Activated T-helper 2 cell treated with anti-CD3 and anti-CD28 coated beads, Interferon-gamma antibody, Interleukin-2, Interleukin-4, amounts not matched to agents 10 μg/mL and 5 μg/mL and 100 μg/mL, durations not matched to agents 14 hours and 24 hours and 36 hours (primary cell): ENCODE measurements at regions not wholly inside any gene's neighbourhood (a gene's known extent, or its start where the extent isn't known, plus 50 kb on each side); places are given as distances from the start of the nearest gene placed in this dataset.

Experiments
- DNase-seq: peaks from one replicate; pipeline ENCODE4 v3.0.0; 2021; ENCODE audit warnings: low spot score
- H3K27ac Mint-ChIP-seq: one replicate; pipeline ENCODE4 v1.8.0; 2021; ENCODE audit warnings: mixed read lengths
- H3K27me3 Mint-ChIP-seq: one replicate; pipeline ENCODE4 v1.8.0; 2021; ENCODE audit warnings: low read depth, mixed read lengths
- H3K36me3 Mint-ChIP-seq: one replicate; pipeline ENCODE4 v1.8.0; 2021; ENCODE audit warnings: low read depth, mixed read lengths
- H3K4me1 Mint-ChIP-seq: one replicate; pipeline ENCODE4 v1.8.0; 2021; ENCODE audit warnings: low read depth, mixed read lengths
- H3K4me3 Mint-ChIP-seq: one replicate; pipeline ENCODE4 v1.8.0; 2021; ENCODE audit warnings: low read depth, mild to moderate bottlenecking, moderate library complexity, mixed read lengths
- H3K9me3 Mint-ChIP-seq: one replicate; pipeline ENCODE4 v1.8.0; 2021; ENCODE audit warnings: mixed read lengths
- intact Hi-C: fragments of 100-400 bp; cut with micrococcal nuclease; formaldehyde crosslinking; loops from one replicate; pipeline ENCODE4 v1.15.1; 2023

GRCh38 chr1:239816081-239816782 is 275.5 kb upstream of the FMN2 start:
- Mint-ChIP-seq H3K4me3 (no peak overlapping the region), H3K36me3 (no peaks in the 10 kb centered on the region), H3K4me1 (peaks cover 23% of the 10 kb centered on the region), H3K27me3 (peaks cover 2% of the 10 kb centered on the region), H3K27ac (no peak overlapping the region), H3K9me3 (no peaks in the 10 kb centered on the region)
- DNase-seq, result no peak
- intact Hi-C loops, result no loop called here

- peaks cover 2% of the 10 kb centered on the region for H3K27me3 Mint-ChIP-seq
- H3K4me3 Mint-ChIP-seq, result no peak overlapping the region
- no peaks in the 10 kb centered on the region for H3K36me3 Mint-ChIP-seq
- no peak overlapping the region for H3K27ac Mint-ChIP-seq
- H3K9me3 Mint-ChIP-seq, result no peaks in the 10 kb centered on the region
- intact Hi-C loops, result loop anchor here (1.0 kb wide), 1 partner anchor 98 kb away; no protein-coding TSS in a partner anchor
- peaks cover 15% of the 10 kb centered on the region for H3K4me1 Mint-ChIP-seq
- no peak for DNase-seq
These were observed 274.4 kb upstream of the FMN2 start for GRCh38 chr1:239817276-239817675.

- H3K4me1 Mint-ChIP-seq, result peaks cover 15% of the 10 kb centered on the region
- no peaks in the 10 kb centered on the region for H3K36me3 Mint-ChIP-seq
- no peak overlapping the region for H3K4me3 Mint-ChIP-seq
- DNase-seq, result no peak
- no peak overlapping the region for H3K27ac Mint-ChIP-seq
- intact Hi-C loops, result loop anchor here (1.0 kb wide), 1 partner anchor 98 kb away; no protein-coding TSS in a partner anchor
- no peaks in the 10 kb centered on the region for H3K9me3 Mint-ChIP-seq
- peaks cover 2% of the 10 kb centered on the region for H3K27me3 Mint-ChIP-seq
These were observed 273.9 kb upstream of the FMN2 start for GRCh38 chr1:239817801-239818200.

GRCh38 chr1:239819096-239819495 is 272.6 kb upstream of the FMN2 start:
- DNase-seq, result no peak
- Mint-ChIP-seq H3K4me3 (no peak overlapping the region), H3K4me1 (peaks cover 14% of the 10 kb centered on the region), H3K27me3 (peaks cover 2% of the 10 kb centered on the region), H3K36me3 (no peaks in the 10 kb centered on the region), H3K27ac (no peak overlapping the region), H3K9me3 (no peaks in the 10 kb centered on the region)
- intact Hi-C loops, result no loop called here

- intact Hi-C loops, result no loop called here
- Mint-ChIP-seq H3K9me3 (no peaks in the 10 kb centered on the region), H3K4me1 (peaks cover 10% of the 10 kb centered on the region), H3K27me3 (peaks cover 2% of the 10 kb centered on the region), H3K27ac (no peak overlapping the region), H3K36me3 (no peaks in the 10 kb centered on the region), H3K4me3 (no peak overlapping the region)
- DNase-seq, result no peak
These were observed 271.9 kb upstream of the FMN2 start for GRCh38 chr1:239819756-239820250.

- Mint-ChIP-seq H3K27ac (no peak overlapping the region), H3K9me3 (no peaks in the 10 kb centered on the region), H3K4me3 (no peak overlapping the region), H3K36me3 (no peaks in the 10 kb centered on the region), H3K4me1 (no peaks in the 10 kb centered on the region), H3K27me3 (peaks cover 2% of the 10 kb centered on the region)
- no peak for DNase-seq
- intact Hi-C loops, result no loop called here
These were observed 267.8 kb upstream of the FMN2 start for GRCh38 chr1:239823852-239824251.

- H3K4me3 Mint-ChIP-seq, result no peak overlapping the region
- no peaks in the 10 kb centered on the region for H3K36me3 Mint-ChIP-seq
- intact Hi-C loops, result no loop called here
- H3K9me3 Mint-ChIP-seq, result no peaks in the 10 kb centered on the region
- H3K27ac Mint-ChIP-seq, result no peak overlapping the region
- H3K27me3 Mint-ChIP-seq, result no peaks in the 10 kb centered on the region
- DNase-seq, result no peak
- H3K4me1 Mint-ChIP-seq, result no peaks in the 10 kb centered on the region
These were observed 265.5 kb upstream of the FMN2 start for GRCh38 chr1:239826211-239826610.

GRCh38 chr1:239826736-239827135 is 264.9 kb upstream of the FMN2 start:
- intact Hi-C loops, result no loop called here
- Mint-ChIP-seq H3K36me3 (no peaks in the 10 kb centered on the region), H3K9me3 (no peaks in the 10 kb centered on the region), H3K4me1 (no peaks in the 10 kb centered on the region), H3K27ac (no peak overlapping the region), H3K27me3 (no peaks in the 10 kb centered on the region), H3K4me3 (no peak overlapping the region)
- no peak for DNase-seq

GRCh38 chr1:239829535-239829934 is 262.1 kb upstream of the FMN2 start:
- Mint-ChIP-seq H3K4me3 (no peak overlapping the region), H3K4me1 (no peaks in the 10 kb centered on the region), H3K27me3 (no peaks in the 10 kb centered on the region), H3K27ac (no peak overlapping the region), H3K36me3 (no peaks in the 10 kb centered on the region), H3K9me3 (no peaks in the 10 kb centered on the region)
- no peak for DNase-seq
- intact Hi-C loops, result no loop called here

- no peak for DNase-seq
- Mint-ChIP-seq H3K27me3 (no peaks in the 10 kb centered on the region), H3K4me1 (no peaks in the 10 kb centered on the region), H3K36me3 (no peaks in the 10 kb centered on the region), H3K27ac (no peak overlapping the region), H3K9me3 (no peaks in the 10 kb centered on the region), H3K4me3 (no peak overlapping the region)
- intact Hi-C loops, result no loop called here
These were observed 259.9 kb upstream of the FMN2 start for GRCh38 chr1:239831577-239832355.

GRCh38 chr1:239833723-239834122 is 258.0 kb upstream of the FMN2 start:
- intact Hi-C loops, result no loop called here
- no peaks in the 10 kb centered on the region for H3K27me3 Mint-ChIP-seq
- no peak overlapping the region for H3K4me3 Mint-ChIP-seq

GRCh38 chr1:239835946-239836440 is 255.7 kb upstream of the FMN2 start:
- H3K27me3 Mint-ChIP-seq, result peaks cover 2% of the 10 kb centered on the region
- intact Hi-C loops, result no loop called here
- no peaks in the 10 kb centered on the region for H3K36me3 Mint-ChIP-seq
- no peak overlapping the region for H3K27ac Mint-ChIP-seq
- no peaks in the 10 kb centered on the region for H3K4me1 Mint-ChIP-seq
- no peaks in the 10 kb centered on the region for H3K9me3 Mint-ChIP-seq
- no peak overlapping the region for H3K4me3 Mint-ChIP-seq
- DNase-seq, result no peak

More at GRCh38 chr1:239833723-239834122, 258.0 kb upstream of the FMN2 start:
- Mint-ChIP-seq H3K9me3 (no peaks in the 10 kb centered on the region), H3K4me1 (no peaks in the 10 kb centered on the region), H3K27ac (no peak overlapping the region), H3K36me3 (no peaks in the 10 kb centered on the region)
- no peak for DNase-seq

- H3K4me1 Mint-ChIP-seq, result no peaks in the 10 kb centered on the region
- peaks cover 2% of the 10 kb centered on the region for H3K27me3 Mint-ChIP-seq
- H3K4me3 Mint-ChIP-seq, result no peak overlapping the region
- intact Hi-C loops, result no loop called here
- no peak for DNase-seq
- no peaks in the 10 kb centered on the region for H3K9me3 Mint-ChIP-seq
- no peaks in the 10 kb centered on the region for H3K36me3 Mint-ChIP-seq
- no peak overlapping the region for H3K27ac Mint-ChIP-seq
These were observed 251.3 kb upstream of the FMN2 start for GRCh38 chr1:239840336-239840735.
